Pons (tissue), 1 donor: ENCODE measurements at regions not wholly inside any gene's neighbourhood (a gene's known extent, or its start where the extent isn't known, plus 50 kb on each side); places are given as distances from the start of the nearest gene placed in this dataset.

Experiments used
- DNase-seq: peaks from one replicate; pipeline ENCODE4 v3.0.0-alpha.2; 2016; ENCODE audit warnings: low spot score

DNA sequence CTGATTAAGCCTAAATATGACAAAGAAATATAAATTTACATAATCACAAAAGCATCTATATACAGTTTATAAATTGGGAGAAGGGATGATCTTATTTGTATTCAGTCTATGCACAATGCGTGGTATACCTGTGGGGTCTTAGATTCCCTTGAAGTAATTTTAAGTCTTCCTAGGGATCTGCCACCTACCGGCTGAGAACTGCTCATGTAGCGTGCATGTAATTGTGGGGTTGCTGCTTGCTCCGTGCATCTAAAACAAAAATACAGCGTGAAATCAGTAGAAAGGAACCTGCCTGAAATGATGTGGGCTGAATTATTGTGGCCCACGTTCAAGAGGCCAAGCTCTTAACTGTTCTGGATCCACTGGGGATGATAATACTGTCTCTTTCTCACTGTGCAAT, 187.3 kb downstream of the MBOAT1 start:
- no peak for DNase-seq

DNA sequence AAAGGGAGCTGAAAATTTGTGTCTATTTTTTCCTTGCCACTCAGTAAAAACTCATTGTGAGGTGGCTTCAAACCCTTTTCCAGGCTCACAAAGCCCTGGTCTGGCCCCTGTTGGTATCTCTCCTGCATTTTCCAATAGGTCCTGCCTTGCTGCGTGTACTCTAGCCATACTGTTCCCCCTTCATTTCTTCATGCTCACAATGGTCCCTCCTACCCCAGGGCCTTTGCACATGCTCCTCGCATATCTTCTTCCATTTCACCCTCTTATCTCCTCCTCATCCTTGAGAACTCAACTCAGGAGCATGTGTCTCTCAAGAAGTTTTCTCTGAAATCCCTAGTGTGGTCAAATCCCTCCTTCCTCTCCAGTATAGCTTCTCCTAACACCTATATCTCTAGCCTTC, 186.6 kb downstream of the MBOAT1 start:
- DNase-seq, result no peak

DNA sequence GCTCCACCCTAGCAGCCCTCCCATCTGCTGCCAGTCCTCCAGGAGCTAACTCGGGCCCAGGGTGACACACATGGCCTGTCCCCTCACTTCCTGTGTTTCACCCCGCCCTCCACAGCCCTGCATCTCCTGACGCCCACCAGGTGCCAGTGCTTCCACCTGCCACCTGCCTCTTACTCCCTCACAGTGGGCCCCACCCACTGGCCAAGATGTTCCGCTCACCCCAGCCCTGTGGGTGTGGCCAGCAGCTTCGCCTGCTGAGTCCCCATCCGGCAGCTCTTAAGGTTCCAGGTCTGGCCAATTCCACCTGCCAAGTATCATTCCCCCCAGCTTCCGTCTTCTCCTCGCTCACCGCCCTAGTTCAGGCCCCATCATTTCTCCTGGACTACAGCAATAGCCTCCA, 184.1 kb downstream of the MBOAT1 start:
- DNase-seq, result no peak

DNA sequence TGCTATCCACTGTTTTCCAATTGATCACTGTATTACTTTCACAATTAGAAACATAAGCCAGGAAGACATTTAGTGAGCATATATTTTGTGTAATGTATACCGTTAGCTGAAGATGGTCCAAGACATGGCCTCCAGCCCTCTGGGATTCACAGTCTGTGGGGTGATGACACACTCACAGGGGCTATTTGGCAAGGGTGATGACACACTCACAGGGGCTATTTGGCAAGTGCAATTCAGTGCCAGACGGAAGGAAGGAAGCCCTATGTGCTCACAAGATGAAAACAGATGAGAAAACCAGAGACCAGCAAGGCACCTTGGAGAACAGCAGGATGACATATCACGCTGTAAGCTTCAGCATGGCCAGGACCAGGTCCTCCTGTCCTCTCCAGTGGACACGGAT, 183.7 kb downstream of the MBOAT1 start:
- no peak for DNase-seq

DNA sequence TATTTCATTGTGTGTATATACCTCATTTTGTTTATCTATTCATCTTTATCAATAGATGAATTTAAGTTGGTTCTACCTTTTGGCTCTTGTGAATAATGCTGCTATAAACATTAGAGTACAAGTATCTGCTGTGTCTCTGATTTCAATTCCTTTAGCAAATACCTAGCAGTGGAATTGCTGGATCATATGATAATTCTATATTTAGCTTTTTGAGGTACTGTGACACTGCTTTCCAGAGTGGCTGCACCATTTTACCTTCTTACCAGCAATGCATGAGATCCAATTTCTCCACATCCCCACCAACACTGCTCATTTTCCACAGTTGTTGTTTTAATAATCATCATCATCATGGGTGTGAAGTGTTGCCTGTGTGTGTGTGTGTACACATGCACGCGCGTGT, 182.3 kb downstream of the MBOAT1 start:
- DNase-seq, result no peak

DNA sequence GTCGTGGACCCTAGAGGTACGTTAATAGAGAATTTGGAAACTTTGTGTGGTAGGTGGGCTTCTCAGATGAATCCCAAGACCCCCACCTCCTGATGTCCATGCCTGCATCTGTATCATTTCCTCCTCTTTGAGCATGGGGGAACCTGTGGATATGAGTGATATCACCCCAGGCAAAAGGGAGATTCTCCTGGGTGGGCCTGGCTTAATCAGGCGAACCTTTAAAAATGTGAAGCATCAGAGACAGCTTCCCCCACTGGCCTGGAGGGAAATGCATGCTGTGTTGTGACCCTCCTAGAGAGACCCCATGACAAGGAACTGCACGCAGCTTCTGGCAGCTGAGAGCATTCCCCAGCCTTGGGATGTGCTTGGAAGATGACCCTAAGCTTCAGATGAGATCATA, 180.9 kb downstream of the MBOAT1 start:
- DNase-seq, result no peak

DNA sequence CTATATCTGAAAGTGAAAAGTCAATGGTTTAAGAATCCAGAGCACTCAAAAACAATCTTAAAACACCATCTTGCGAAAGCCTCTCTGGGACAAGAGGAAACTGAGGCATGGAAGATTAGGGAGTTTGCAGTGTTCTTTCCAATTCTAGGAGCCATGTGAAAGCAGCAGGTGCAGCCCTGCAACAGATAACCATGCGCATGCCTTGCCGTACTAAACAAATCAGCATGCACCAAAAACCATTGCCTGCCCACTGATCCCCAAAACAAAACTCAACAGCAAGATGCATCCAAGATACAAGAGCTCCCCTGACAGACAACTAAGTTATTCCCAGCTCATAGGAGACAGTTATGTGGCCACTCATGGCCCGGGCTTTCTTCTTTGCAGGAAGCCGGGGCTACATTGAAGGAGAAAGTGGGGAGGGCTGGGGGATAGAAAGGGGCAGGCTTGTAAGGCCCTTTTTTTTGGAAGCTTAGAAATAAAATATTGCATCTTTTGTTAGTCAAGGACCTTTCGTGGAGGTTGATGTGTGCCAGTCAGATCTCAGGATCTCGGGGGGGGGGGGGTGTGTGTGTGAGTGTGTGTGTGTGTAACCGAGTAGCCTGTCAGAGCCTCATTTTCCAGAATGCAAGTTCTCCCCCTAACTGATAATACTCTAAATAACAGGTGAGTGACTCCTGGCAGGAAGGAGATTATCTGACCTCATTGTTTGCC, 178.4 kb downstream of the MBOAT1 start:
- DNase-seq, result no peak

DNA sequence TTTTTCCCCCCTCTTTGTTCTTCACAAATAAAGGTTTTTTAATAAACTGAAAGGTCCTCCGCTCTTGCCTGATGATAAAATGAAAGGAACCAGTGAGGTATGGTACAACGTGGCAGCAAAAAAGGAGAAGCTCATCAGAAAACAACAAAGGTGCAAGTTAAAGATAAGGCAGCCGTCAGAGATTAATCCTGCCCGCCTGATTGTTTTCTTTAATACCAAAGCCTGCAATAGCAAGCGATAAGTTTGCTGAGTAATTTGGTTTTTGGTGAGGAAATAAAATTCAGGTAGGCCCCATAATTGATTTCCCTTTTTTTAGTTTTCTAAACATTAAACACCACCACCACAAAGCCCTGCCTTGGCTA, 177.9 kb downstream of the MBOAT1 start:
- DNase-seq, result no peak

DNA sequence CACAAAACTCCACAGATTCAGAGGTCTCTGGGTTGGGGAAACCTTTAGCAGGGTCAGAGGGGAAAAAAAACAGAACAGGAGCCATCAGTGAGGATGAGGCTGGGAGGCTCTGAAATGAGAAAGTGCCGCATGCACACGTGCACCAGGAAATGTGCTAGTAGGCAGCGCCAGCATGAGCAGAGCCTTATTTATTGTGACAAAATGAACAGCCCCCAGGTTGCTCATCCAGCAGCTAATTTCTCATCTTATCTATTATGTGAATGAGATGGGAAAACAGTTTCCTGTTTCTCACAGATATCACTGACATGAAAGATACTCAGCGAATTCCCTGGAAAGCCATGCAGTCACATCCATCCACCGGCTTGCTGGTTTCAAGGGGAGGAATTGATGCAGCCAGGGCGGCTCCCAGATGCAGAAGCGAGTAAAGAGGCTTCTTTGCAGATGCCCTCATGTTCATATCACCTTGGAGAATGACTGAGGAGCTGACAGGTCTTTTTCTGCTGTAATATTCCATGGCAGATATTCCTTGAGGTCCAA, 176.1 kb downstream of the MBOAT1 start:
- no peak for DNase-seq

DNA sequence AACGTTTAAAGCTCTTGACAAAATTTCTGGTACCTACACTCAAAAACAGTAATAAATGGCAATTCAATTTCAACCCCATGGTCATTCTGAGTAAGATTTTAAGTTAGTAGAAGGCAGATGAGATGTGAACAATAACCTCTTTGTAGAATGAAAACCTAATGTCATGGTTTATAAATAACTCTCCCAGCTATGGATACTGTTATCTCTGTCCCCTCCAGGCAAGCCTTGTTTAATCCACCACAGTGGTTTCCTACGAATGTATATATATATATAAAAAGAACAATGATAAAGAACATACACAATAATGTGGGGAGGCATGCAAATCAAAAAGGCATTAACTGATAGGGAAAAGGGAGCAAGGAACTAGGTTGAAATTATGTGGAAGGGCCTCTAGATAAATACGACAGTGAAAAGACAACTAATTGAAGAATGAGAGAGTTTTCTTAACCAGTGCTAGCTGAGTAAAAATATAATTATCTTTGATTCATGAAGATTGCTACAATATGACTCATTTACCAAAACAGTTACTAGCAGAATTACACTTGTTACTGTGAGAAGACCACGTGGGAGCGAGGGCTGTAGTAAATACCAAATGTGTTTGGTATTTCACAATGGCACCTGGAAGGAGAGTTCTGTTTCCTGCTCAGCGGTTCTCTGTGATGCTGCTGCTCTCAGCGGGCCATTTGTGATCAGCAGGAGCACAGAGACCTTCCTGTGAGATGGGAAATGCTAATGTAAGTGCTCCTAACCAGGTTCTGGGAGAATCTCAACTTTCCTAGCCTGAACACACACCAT, 173.7 kb downstream of the MBOAT1 start:
- DNase-seq, result peak; percentile 9

DNA sequence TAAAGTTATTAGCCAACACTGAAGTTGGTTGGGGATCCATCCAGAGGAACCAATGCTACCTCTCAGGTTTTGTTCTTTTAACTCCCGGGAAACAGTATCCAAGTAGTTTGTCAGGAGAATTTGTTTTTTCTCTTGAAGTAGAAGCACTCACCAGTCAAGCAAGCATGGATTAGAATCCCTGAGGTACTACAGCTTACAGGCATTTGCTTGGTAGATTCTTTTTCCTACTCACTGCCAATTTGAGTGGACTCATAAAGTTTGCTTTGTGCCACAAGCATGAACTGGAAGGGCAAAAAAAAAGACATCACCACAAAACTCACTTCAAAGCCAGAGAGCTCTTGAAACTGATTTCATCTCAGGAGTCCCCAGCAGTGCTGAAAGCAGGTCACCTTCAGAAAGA, 167.4 kb downstream of the MBOAT1 start:
- DNase-seq, result no peak
